NCI-H226 (cell line): ENCODE measurements at regions not wholly inside any gene's neighbourhood (a gene's known extent, or its start where the extent isn't known, plus 50 kb on each side); places are given as distances from the start of the nearest gene placed in this dataset.
"Not testable (repeated sequence)": the region's sequence is repeated elsewhere in the genome, so short reads cannot be mapped to it uniquely, and the experiment has no call there.

ENCODE experiments used
- DNase-seq: peaks from one replicate; pipeline ENCODE4 v3.0.0-alpha.2; 2015

DNA sequence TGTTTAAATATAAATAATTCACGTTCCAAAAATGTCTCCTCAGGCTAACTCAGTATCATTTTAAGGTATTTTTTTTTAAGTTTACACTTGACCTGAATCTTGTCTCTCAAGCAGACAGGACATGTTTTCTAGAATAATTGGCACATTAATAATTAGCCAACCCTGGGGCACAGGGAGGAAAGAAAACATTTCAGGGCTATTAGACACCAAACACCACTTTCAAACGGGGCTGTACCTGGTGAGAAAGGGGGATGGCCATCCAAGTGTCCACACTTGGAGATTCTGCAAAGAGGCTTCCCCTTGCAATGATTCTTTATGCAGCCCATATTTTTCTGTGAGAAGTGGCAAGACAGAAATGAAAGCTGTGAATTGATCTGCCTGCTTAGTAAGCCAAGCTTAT lies 560.8 kb downstream of the CD109 start:
- DNase-seq = no peak

DNA sequence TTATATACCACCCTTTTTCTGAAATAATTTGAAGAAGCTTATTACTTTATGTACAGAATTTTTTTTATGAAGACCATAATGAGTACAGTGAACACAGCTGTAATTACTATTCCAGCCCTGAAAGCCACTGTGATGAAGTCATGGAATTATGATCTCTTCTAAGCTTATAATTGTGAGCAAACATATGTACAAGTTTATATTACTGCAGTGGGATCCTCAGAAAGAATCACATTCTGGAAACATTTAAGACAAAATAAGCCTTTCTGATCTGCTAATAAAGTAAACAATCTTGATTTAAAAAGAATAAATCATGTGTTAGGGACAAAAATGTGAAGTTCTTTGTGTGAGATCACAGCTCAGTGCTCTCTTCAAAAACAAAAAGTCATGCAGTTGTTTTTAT lies 560.4 kb downstream of the CD109 start:
- no peak for DNase-seq

DNA sequence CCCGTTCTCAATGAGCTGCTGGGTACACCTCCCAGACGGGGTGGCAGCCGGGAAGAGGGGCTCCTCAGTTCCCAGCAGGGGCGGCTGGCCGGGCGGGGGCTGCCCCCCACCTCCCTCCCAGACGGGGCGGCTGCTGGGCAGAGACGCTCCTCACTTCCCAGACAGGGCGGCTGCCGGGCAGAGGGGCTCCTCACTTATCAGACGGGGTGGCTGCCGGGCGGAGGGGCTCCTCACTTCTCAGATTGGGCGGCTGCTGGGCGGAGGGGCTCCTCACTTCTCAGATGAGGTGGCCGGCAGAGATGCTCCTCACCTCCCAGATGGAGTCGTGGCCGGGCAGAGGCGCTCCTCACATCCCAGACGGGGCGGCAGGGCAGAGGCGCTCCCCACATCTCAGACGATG lies 559.0 kb downstream of the CD109 start:
- DNase-seq = not testable (repeated sequence)

DNA sequence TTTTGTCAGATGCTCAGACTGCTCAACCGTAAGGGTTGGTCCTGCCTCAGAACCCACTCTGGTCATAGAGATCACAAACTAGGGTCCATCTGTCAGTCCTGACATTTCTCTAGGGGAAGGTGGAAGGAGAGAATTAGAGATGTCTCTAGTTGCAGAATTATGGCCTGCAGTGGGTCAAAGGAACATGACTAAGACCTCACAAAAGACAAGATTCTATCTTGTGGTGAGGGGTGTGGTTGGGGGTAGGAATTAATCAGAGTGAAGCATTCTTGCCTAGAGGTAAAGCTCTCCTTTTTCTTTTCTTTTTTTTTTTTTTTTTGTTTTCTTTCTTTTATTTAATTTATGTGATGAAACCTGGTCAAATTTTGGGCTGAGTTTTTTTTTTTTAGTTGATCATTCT lies 558.1 kb downstream of the CD109 start:
- DNase-seq = not testable (repeated sequence)

DNA sequence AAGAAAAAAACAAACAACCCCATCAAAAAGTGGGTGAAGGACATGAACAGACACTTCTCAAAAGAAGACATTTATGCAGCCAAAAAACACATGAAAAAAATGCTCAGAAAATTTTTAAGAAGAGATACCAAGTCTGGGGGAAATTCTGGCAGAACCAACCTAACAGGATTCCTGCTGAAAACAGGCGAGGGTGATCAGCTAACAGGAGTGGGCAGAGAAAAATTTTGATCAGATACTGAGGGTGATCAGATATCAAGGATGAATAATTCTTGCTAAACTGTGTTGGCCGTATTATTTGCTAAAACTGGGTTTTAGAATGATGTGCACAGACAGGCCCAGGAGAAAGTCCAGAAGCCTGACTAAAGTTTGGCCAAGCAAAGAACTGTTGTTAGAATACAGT lies 557.3 kb downstream of the CD109 start:
- no peak for DNase-seq

DNA sequence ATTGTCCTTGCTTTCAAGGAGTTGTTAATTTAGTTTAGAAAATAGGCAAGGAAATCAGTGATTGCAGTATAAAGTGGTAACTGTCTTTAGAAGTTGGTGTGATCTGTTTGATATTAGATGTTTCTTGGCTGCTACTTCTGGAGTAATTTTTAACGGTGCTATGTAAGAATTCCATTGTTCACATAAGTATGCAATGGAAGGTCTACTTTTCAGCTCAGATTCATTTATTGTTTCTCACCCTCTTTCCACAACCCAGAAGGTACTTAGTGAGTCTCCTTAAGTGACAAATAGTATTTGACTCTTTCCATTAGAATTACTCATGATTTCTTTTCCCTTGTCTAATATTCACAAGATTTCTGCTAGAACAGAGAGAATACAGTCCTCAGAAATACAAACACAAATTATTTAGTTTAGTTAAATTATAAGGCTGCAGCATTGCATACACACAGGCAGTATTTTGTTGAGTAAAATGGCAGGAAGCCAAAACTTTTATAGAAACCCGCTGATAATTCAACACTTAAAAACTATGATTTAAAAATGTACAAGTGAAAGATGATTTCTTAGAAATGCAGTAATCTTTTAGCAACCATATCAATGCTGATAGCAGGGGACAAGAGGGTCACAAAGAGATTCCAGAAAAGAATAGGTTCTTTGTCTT lies 554.3 kb downstream of the CD109 start:
- no peak for DNase-seq

DNA sequence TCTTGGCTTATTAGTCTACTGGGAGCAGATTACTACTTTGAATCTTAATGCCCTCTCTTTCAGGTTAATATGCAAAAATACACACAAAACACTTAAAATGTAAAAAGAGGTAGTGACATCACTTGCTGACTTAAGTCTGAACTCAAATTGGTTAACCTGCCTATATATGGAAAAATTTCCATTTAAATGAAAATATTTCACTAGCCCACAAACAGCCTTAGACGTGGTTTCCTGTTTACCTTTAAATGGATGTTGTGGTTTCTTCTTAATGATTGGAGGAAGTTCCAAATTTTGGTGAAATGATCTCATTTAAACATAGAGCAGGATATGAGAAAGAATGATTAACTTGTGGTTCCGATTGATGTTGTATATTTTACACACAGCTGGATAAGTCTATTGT lies 553.7 kb downstream of the CD109 start:
- DNase-seq = no peak

DNA sequence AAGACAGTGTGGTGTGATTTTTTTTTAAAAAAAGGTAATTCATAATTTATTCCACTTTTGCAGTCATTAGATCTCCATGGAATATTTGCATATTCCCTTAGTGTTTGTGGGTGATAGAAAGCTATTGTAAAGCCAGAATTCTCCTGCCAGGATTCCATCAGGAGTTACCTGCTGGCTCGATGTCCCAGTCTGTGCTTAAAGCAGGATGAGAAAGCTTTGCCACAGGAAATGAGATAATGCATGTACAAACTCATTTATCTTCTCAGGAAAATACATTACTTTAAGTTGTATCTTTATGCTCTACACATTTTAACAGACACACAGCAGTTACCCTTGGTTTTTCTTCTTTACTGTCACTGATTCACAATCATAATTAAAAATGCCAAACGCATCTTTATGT lies 553.0 kb downstream of the CD109 start:
- DNase-seq = peak; percentile 13

DNA sequence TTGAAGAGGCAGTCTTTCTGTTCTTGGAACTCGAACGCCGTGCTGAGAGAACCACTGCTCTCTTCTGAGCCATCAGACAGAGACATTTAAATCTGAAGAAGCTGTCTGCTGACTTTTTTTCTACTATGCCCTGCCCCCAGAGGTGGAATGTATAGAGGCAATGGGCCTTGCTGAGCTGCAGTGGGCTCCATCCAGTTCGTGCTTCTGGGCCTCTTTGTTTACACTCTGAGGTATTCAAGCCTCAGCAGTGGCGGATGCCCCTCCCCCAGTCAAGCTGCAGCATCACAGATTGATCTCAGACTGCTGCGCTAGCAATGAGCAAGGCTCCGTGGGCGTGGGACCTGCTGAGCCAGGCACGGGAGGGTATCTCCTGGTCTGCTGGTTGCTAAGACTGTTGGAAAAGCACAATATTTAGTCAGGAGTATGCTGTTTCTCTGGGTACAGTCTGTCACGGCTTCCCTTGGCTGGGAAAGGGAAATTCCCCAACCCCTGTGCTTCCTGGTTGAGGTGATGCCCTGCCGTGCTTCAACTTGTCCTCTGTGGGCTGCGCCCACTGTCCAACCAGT lies 526.8 kb downstream of the CD109 start:
- DNase-seq = no peak

DNA sequence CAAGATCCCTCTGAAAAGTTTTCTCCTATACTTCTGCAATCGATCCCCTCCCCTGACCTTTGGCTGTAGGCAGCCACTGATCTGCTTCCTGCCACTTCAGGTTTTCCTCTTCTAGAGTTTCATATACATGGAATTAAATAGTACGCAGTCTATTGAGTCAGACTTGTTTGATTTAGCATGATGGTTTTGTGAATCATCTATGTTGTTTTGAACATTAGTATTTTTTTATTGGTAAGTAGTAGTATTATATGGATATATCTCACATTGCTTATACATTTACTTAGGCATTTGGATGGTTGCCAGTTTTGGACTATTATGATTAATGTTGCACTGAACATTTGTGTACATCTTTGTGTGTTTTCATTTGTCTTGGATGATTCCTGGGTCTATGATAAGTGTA lies 518.0 kb downstream of the CD109 start:
- no peak for DNase-seq

DNA sequence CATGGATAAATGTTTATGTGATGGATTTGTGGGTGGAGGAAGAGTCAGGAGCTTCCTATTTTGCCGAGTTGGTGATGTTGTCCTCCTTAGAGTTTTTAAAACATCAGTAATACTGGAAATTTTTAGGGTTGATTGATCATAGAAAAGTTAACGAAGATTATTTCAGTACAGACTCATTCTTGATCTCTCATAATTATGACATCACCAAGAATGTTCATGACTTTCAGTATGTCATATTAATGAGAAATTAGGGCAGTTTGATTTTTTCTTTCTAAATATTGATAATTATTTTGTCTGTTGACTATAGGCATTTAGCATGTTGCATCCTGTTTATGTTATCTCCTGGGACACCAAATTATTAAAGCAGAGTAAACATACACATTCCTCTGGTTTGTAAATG lies 512.2 kb downstream of the CD109 start:
- DNase-seq = no peak

DNA sequence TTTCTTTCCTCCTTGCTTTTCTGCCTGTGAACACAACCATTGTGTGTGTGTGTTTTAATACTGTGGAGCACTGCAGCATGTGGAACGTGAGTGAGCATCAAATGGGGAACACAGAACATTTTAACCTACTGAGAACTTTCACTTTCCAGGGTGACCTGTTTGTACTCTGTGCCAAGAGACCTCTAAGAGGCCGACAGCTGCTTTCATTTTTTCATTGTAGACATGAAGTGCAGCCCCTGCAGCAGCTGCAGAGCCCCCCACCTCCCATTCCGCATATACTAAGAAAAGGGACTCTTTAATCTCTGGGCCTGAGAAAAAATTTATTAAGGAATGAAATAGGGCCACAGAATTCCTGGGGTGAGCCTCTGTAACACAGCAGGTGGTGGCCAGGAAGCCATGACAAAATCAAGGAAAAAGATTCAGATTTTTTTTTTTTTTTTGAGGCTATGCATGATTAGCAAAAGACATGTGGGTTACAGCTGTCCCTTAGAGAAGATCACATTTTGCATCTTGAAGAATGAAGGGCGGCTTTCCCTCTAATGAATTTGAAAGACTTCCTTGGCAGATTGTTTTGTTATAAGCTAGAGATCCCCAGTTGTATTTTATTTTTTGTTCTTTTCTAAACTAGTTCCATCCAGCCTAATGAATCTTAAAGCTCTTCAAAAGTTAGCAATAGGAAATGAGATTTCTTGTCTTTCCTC lies 503.4 kb downstream of the CD109 start:
- no peak for DNase-seq

DNA sequence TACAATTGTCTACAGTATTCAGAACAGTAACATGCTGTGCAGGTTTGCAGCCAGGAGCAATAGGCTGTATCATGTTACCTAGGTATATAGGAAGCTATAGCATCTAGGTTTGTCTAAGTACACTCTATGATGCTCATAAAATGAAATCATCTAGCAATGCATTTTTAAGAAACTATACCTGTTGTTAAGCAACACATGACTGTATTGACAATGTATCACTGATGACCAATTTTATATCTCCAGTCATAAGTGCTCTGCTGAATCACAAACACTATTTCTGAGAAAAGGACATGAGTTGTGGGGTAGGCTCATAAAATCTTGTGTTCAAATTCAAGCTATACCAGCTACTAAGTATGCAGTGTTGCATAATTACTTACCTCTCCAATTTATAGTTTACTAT lies 501.3 kb downstream of the CD109 start:
- DNase-seq = no peak

DNA sequence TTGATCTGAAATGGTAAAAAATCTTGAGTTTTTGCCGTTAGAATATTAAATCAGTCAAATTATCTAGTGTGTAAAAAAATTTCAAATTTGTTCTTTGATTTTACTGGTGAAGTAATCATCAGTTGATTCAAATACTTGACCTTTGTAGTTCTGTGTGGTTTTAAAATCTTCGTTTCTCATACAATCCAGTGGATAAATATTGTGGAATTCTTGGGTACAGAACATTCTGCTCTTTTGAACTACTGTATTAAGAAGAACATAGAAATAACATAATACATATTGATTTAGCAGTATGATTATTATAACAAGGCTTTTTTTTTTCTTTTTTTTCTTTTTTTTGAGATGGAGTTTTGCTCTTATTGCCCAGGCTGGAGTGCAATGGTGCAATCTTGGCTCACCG lies 491.8 kb downstream of the CD109 start:
- no peak for DNase-seq

DNA sequence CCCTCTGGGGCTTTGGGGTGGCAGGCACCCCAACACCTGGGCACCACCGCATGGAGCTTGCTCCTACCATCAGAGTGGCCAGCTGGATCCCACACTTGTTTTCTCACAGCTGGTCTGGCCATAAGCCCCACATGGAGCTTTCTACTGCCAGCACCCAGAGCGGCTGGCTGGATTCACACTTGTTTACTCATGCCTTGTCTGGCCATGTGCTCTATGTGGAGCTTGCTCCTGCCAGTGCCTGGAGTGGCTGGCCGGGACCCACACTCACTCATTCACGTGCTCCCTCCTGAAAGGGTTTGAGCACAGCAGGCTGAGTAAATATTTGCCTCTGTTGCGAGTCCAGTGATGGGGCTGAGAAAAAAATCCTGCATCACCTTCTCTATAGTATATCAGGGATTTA lies 487.0 kb downstream of the CD109 start:
- DNase-seq = no peak

DNA sequence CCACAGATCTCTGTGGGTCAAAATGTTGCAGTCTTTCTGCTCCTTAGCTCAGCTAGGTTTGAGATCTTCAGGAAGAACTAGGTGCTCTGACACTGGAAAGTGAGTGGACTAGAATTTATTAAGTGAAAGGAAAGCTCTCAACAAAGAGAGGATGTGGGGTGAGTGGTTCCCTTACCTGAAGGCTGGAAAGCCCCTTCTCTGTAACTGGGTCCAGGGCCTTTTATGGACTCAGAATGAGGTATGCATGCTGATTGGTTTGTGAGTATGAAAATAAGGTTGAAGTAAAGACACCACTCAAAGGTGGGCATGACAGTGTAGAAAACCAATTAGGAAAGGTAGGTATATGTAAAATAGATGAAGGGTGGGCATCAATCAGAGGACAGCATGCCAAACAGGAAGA lies 485.5 kb downstream of the CD109 start:
- no peak for DNase-seq

DNA sequence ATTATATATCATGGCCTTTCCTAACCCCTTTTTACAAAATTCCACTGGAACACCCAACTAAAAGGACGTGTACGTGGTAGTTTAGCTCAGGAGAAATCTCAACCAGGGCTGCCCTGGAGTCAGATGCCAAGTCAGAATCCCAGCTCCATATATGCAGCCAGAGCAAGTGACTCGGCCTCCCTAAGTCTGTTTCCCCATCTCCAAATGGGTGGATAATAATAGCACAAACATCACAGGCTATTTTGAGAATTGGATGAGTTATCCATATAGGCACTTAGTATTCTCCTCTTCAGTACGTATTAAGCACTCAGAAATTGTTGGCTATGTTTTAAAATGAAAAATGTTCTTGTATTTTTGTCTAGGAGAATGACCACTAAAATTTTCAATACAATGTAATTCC lies 481.5 kb downstream of the CD109 start:
- DNase-seq = no peak

DNA sequence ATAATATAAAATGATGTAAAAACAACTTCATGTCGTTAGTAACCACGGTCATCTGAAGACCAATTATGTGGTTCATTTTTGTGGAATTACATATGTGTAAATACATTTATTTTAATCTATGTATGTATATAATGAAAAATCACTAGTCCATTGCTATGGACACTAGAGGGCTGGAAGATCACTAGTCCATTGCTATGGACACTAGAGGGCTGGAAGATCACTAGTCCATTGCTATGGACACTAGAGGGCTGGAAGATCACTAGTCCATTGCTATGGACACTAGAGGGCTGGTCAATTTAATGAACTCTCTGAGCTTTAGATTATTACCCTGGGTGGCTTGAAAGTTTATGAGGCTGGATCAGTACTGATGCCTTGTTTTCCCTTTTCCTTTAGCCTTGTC lies 474.5 kb downstream of the CD109 start:
- not testable (repeated sequence) for DNase-seq

DNA sequence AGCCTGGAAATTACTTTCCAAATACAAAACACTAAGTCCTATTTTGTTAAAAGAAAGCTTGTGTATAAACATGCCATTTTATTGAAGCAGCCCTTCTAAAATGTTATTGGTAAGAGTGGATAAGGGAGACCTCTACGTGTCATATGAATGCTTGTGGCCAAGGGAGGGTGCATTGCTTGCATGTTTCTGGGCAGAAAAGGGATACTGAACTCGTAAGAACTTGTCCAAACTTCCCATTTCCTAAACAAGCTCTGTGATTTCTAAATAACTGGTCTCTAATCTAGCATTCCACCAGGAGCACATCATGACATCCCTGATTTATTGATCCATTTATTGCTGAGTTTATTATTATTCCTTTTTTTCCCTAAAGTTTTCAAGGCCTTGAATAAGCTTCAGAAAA lies 474.1 kb downstream of the CD109 start:
- peak; percentile 13 for DNase-seq

DNA sequence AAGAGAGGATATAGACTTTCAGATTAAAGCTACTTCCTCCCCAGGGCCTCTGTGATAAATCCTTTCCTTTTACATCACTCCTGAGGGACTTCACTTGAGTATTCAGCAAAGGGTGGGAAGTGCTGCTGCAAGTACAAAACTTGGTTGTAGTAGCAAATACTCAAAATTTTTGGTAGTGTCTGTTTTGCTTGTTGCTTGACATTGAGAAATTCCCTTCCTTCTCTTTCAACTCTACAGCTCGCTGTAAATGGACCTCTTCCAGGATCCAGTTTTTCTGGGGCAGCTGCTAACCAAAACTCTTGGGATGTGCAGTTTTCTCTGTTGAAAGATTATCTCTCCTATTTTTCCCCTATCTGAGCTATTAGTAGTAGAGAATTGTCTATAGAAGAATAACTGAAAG lies 472.0 kb downstream of the CD109 start:
- no peak for DNase-seq

DNA sequence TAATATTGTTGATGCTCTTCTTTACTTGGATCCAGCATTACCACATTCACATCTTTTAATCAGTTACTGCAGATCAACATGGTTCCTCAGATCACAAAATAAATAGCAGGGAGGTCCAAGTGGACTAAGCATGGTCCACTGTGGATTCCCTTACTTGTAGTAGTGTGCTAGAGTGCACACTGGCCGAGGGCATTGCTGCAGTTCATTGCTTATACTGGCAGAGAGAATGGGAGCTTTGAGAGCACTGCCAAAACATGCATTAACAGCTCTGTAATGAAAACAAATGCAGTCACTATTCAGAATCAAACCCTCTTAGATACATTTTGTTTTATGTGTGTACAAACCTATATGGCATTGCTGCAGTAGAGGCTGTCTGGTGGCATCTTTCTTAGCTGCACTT lies 471.5 kb downstream of the CD109 start:
- DNase-seq = no peak

DNA sequence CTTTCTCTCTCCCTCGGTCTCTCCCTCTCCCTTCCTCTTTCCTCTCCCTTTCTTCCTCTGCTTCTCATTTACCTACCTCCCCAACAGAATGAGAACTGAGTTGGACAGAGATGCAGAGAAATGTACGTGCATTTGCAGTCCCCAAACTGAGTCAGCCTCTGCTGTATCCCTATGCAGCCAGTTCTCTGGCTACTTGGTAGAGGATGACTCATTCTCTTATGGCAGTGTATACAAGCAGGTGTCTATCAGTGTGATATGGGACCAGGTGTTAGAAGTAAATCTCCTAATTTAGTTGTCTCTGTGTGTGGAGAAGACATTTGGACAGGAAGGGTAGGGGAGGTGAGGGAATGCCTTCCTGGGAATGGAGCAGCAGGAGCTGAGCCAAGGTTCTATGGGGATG lies 470.8 kb downstream of the CD109 start:
- no peak for DNase-seq

DNA sequence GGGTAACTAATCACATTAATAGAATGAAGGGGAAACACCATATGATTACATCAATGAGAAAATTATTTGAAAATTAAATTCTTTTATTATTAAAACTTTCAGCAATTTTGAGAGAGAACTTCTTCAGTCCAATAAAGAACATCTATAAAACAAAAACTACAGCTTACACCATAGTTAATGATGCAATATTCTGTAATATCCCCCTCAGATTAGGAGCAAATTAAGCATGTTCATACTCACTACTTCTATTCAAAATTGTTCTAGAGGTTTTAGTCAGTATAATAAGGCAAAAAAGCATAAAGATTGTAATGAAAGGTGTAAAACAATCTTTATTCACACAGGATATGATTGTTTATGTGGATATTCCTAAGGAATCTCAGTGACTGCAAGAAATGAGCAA lies 465.4 kb downstream of the CD109 start:
- no peak for DNase-seq

DNA sequence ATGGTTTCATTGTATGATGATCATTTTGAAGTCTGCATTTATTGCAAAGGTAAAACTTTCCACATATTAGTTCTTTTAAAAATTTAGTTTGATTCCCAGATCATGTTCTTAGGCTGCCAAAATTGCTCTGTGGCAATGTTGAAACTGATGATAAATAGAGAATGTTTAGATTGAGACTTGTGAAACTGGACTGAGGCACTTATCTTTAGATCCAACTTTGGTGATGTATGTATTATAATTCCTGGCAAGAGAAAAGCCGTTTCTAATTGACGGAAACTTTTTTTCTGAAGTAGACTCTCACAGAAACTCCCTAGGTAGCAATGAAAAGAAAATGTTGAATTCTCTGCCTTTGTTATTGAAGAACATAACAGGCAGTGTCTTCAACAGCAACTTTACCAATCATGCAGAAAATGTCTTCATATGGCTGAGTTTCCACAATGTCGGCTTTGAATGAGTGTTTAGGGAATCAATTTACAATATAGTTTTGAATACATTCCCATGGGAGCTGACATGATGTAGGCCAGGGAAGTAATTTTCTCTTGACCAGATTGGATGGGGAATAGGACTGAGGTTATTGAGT lies 456.2 kb downstream of the CD109 start:
- no peak for DNase-seq
